ENCODE measurements at regions not wholly inside any gene's neighbourhood (a gene's known extent, or its start where the extent isn't known, plus 50 kb on each side); places are given as distances from the start of the nearest gene placed in this dataset.

GRCh38 chr1:30808067-30808662 is 50.6 kb upstream of the LAPTM5 start:
- no peak overlapping the region for H2AFZ ChIP-seq (ENCODE audit: low read length)
- H3K4me2 ChIP-seq (ENCODE audit: extremely low read depth, insufficient read depth, low read length): no peak overlapping the region
- no peaks in the 10 kb centered on the region for H3K27me3 ChIP-seq (ENCODE audit: control insufficient read depth, insufficient read depth, low read length)
- H4K20me1 ChIP-seq (ENCODE audit: control insufficient read depth, extremely low read depth, insufficient read depth, low read length): no peaks in the 10 kb centered on the region
- H3K36me3 ChIP-seq (ENCODE audit: control insufficient read depth, insufficient read depth, low read length): no peaks in the 10 kb centered on the region
- TF ChIP-seq EZH2 (IDR thresholded peaks at IDR 0.05; ENCODE audit: low read length, missing control alignments) (no peak), CTCF (conservative IDR thresholded peaks at IDR 0.05 in 1 of 2, IDR thresholded peaks at IDR 0.05 in 1 of 2; ENCODE audit: low read depth in 1 of 2, low read length in 2 of 2) (no peak)
- H3K27ac ChIP-seq (ENCODE audit: insufficient read depth, low read length): no peak overlapping the region
- peaks cover 30% of the 10 kb centered on the region for H3K4me1 ChIP-seq (ENCODE audit: control insufficient read depth, extremely low read depth, insufficient read depth, low read length)
- H3K9ac ChIP-seq (ENCODE audit: insufficient read depth, low read length): no peak overlapping the region
- no peak for DNase-seq (ENCODE audit: low read depth in 2 of 2)
- no peaks in the 10 kb centered on the region for H3K9me3 ChIP-seq (ENCODE audit: control insufficient read depth, insufficient read depth, low read depth, low read length)
- H3K4me3 ChIP-seq (replicated peaks in 1 of 4; ENCODE audit: control extremely low read depth in 1 of 4, insufficient read depth in 1 of 4, low read depth in 3 of 4, low read length in 4 of 4): no peak overlapping the region
- no peaks in the 10 kb centered on the region for H3K79me2 ChIP-seq (ENCODE audit: control insufficient read depth, insufficient read depth, low read length)

- TF ChIP-seq EZH2 (IDR thresholded peaks at IDR 0.05; ENCODE audit: low read length, missing control alignments): no peak
- no peak for TF ChIP-seq CTCF (conservative IDR thresholded peaks at IDR 0.05 in 1 of 2, IDR thresholded peaks at IDR 0.05 in 1 of 2; ENCODE audit: low read depth in 1 of 2, low read length in 2 of 2)
- no peak overlapping the region for H3K4me3 ChIP-seq (replicated peaks in 1 of 4; ENCODE audit: control extremely low read depth in 1 of 4, insufficient read depth in 1 of 4, low read depth in 3 of 4, low read length in 4 of 4)
- no peaks in the 10 kb centered on the region for H3K9me3 ChIP-seq (ENCODE audit: control insufficient read depth, insufficient read depth, low read depth, low read length)
- no peaks in the 10 kb centered on the region for H3K27me3 ChIP-seq (ENCODE audit: control insufficient read depth, insufficient read depth, low read length)
- H3K36me3 ChIP-seq (ENCODE audit: control insufficient read depth, insufficient read depth, low read length): no peaks in the 10 kb centered on the region
- H3K4me2 ChIP-seq (ENCODE audit: extremely low read depth, insufficient read depth, low read length): peak overlapping the region; percentile 26
- no peaks in the 10 kb centered on the region for H4K20me1 ChIP-seq (ENCODE audit: control insufficient read depth, extremely low read depth, insufficient read depth, low read length)
- no peak overlapping the region for H3K27ac ChIP-seq (ENCODE audit: insufficient read depth, low read length)
- DNase-seq (ENCODE audit: low read depth in 2 of 2): peak in 1 of 2 donors; percentile 74
- no peak overlapping the region for H3K9ac ChIP-seq (ENCODE audit: insufficient read depth, low read length)
- no peak overlapping the region for H2AFZ ChIP-seq (ENCODE audit: low read length)
- H3K4me1 ChIP-seq (ENCODE audit: control insufficient read depth, extremely low read depth, insufficient read depth, low read length): peaks cover 30% of the 10 kb centered on the region
- no peaks in the 10 kb centered on the region for H3K79me2 ChIP-seq (ENCODE audit: control insufficient read depth, insufficient read depth, low read length)
Observed at GRCh38 chr1:30807318-30808066, 49.9 kb upstream of the LAPTM5 start.
